ENCODE measurements at regions not wholly inside any gene's neighbourhood (a gene's known extent, or its start where the extent isn't known, plus 50 kb on each side); places are given as distances from the start of the nearest gene placed in this dataset.
A peak's percentile ranks its signal among the peaks of the same experiment; 100 is the strongest.

GRCh38 chr16:88318521-88318920 is 64.2 kb upstream of the ZNF469 start:
- H3K36me3 ChIP-seq (ENCODE audit: insufficient read depth, low read length), result no peaks in the 10 kb centered on the region
- H3K9ac ChIP-seq (ENCODE audit: low read depth, low read length), result no peak overlapping the region
- DNase-seq (no peak), ATAC-seq (ENCODE audit: insufficient read depth, low read depth) (no peak)
- no peak overlapping the region for H3K4me3 ChIP-seq (ENCODE audit: low read depth in 1 of 2, low read length in 2 of 2)
- no peak overlapping the region for H3K4me2 ChIP-seq (ENCODE audit: insufficient read depth, low read length)
- no peaks in the 10 kb centered on the region for H3K79me2 ChIP-seq (ENCODE audit: insufficient read depth, low read length)
- H3K27me3 ChIP-seq (ENCODE audit: insufficient read depth, low read length, poor library complexity), result no peaks in the 10 kb centered on the region
- no peak overlapping the region for H2AFZ ChIP-seq (ENCODE audit: low read depth, low read length)
- H4K20me1 ChIP-seq (ENCODE audit: insufficient read depth, low read length), result no peaks in the 10 kb centered on the region
- H3K27ac ChIP-seq (ENCODE audit: low read length), result no peak overlapping the region
- TF ChIP-seq EZH2 (IDR thresholded peaks at IDR 0.05; ENCODE audit: borderline replicate concordance, low read depth, low read length, severe bottlenecking) (no peak), CTCF (IDR thresholded peaks at IDR 0.05; ENCODE audit: borderline replicate concordance, extremely low read depth, low read length, poor library complexity, severe bottlenecking) (no peak)
- H3K9me3 ChIP-seq (ENCODE audit: insufficient read depth, low read length, severe bottlenecking), result no peaks in the 10 kb centered on the region
- H3K4me1 ChIP-seq (ENCODE audit: insufficient read depth, low read length), result no peaks in the 10 kb centered on the region

- Histone ChIP-seq H3K9me3 (ENCODE audit: insufficient read depth, low read length, severe bottlenecking) (no peaks in the 10 kb centered on the region), H3K4me3 (ENCODE audit: low read depth in 1 of 2, low read length in 2 of 2) (no peak overlapping the region), H4K20me1 (ENCODE audit: insufficient read depth, low read length) (no peaks in the 10 kb centered on the region), H3K79me2 (ENCODE audit: insufficient read depth, low read length) (no peaks in the 10 kb centered on the region), H3K36me3 (ENCODE audit: insufficient read depth, low read length) (no peaks in the 10 kb centered on the region), H3K27ac (ENCODE audit: low read length) (no peak overlapping the region), H3K4me2 (ENCODE audit: insufficient read depth, low read length) (no peak overlapping the region), H3K9ac (ENCODE audit: low read depth, low read length) (no peak overlapping the region), H3K27me3 (ENCODE audit: insufficient read depth, low read length, poor library complexity) (no peaks in the 10 kb centered on the region), H3K4me1 (ENCODE audit: insufficient read depth, low read length) (no peaks in the 10 kb centered on the region), H2AFZ (ENCODE audit: low read depth, low read length) (no peak overlapping the region)
- no peak for DNase-seq
- TF ChIP-seq CTCF (IDR thresholded peaks at IDR 0.05; ENCODE audit: borderline replicate concordance, extremely low read depth, low read length, poor library complexity, severe bottlenecking) (no peak), EZH2 (IDR thresholded peaks at IDR 0.05; ENCODE audit: borderline replicate concordance, low read depth, low read length, severe bottlenecking) (no peak)
- ATAC-seq (ENCODE audit: insufficient read depth, low read depth), result no peak
Observed at GRCh38 chr16:88319116-88319965, 63.4 kb upstream of the ZNF469 start.

- H3K27ac ChIP-seq (ENCODE audit: low read length), result no peak overlapping the region
- no peak overlapping the region for H3K4me3 ChIP-seq (ENCODE audit: low read depth in 1 of 2, low read length in 2 of 2)
- no peak overlapping the region for H3K4me2 ChIP-seq (ENCODE audit: insufficient read depth, low read length)
- no peaks in the 10 kb centered on the region for H3K9me3 ChIP-seq (ENCODE audit: insufficient read depth, low read length, severe bottlenecking)
- no peak for TF ChIP-seq EZH2 (IDR thresholded peaks at IDR 0.05; ENCODE audit: borderline replicate concordance, low read depth, low read length, severe bottlenecking)
- no peak for TF ChIP-seq CTCF (IDR thresholded peaks at IDR 0.05; ENCODE audit: borderline replicate concordance, extremely low read depth, low read length, poor library complexity, severe bottlenecking)
- no peak overlapping the region for H2AFZ ChIP-seq (ENCODE audit: low read depth, low read length)
- H3K36me3 ChIP-seq (ENCODE audit: insufficient read depth, low read length), result no peaks in the 10 kb centered on the region
- H3K4me1 ChIP-seq (ENCODE audit: insufficient read depth, low read length), result no peaks in the 10 kb centered on the region
- DNase-seq (peak; percentile 7), ATAC-seq (ENCODE audit: insufficient read depth, low read depth) (no peak)
- no peaks in the 10 kb centered on the region for H3K27me3 ChIP-seq (ENCODE audit: insufficient read depth, low read length, poor library complexity)
- H3K9ac ChIP-seq (ENCODE audit: low read depth, low read length), result no peak overlapping the region
- no peaks in the 10 kb centered on the region for H3K79me2 ChIP-seq (ENCODE audit: insufficient read depth, low read length)
- H4K20me1 ChIP-seq (ENCODE audit: insufficient read depth, low read length), result no peaks in the 10 kb centered on the region
Observed at GRCh38 chr16:88320947-88321634, 61.7 kb upstream of the ZNF469 start.
